ENCODE measurements at regions not wholly inside any gene's neighbourhood (a gene's known extent, or its start where the extent isn't known, plus 50 kb on each side); places are given as distances from the start of the nearest gene placed in this dataset.

GRCh38 chr5:128682669-128683068 lies 144.6 kb upstream of the FBN2 start:
- no peak for TF ChIP-seq CTCF (conservative IDR thresholded peaks at IDR 0.05; ENCODE audit: low read depth, low read length)
- no peak overlapping the region for H3K4me3 ChIP-seq (ENCODE audit: low read length)
- no peak for DNase-seq (ENCODE audit: low read depth)

- H3K4me3 ChIP-seq (ENCODE audit: low read length), result no peak overlapping the region
- TF ChIP-seq CTCF (conservative IDR thresholded peaks at IDR 0.05; ENCODE audit: low read depth, low read length), result no peak
- DNase-seq (ENCODE audit: low read depth), result peak; percentile 76
Observed at GRCh38 chr5:128684961-128685360, 146.9 kb upstream of the FBN2 start.

GRCh38 chr5:128687930-128688329 lies 149.9 kb upstream of the FBN2 start:
- H3K4me3 ChIP-seq (ENCODE audit: low read length), result no peak overlapping the region
- no peak for DNase-seq (ENCODE audit: low read depth)
- no peak for TF ChIP-seq CTCF (conservative IDR thresholded peaks at IDR 0.05; ENCODE audit: low read depth, low read length)

GRCh38 chr5:128693764-128694163 lies 155.7 kb upstream of the FBN2 start:
- no peak for TF ChIP-seq CTCF (conservative IDR thresholded peaks at IDR 0.05; ENCODE audit: low read depth, low read length)
- no peak for DNase-seq (ENCODE audit: low read depth)

GRCh38 chr5:128695791-128696530 lies 157.9 kb upstream of the FBN2 start:
- DNase-seq (ENCODE audit: low read depth), result peak; percentile 55
- TF ChIP-seq CTCF (conservative IDR thresholded peaks at IDR 0.05; ENCODE audit: low read depth, low read length), result peak; percentile 75
- no peak overlapping the region for H3K4me3 ChIP-seq (ENCODE audit: low read length)

More at GRCh38 chr5:128693764-128694163, 155.7 kb upstream of the FBN2 start:
- no peak overlapping the region for H3K4me3 ChIP-seq (ENCODE audit: low read length)

- DNase-seq (ENCODE audit: low read depth), result no peak
- no peak overlapping the region for H3K4me3 ChIP-seq (ENCODE audit: low read length)
- TF ChIP-seq CTCF (conservative IDR thresholded peaks at IDR 0.05; ENCODE audit: low read depth, low read length), result no peak
Observed at GRCh38 chr5:128701301-128701700, 163.3 kb upstream of the FBN2 start.

GRCh38 chr5:128703322-128703721 lies 165.3 kb upstream of the FBN2 start:
- DNase-seq (ENCODE audit: low read depth), result no peak
- H3K4me3 ChIP-seq (ENCODE audit: low read length), result no peak overlapping the region
- TF ChIP-seq CTCF (conservative IDR thresholded peaks at IDR 0.05; ENCODE audit: low read depth, low read length), result no peak

Measured in retinal pigment epithelial cell (primary cell).